ENCODE measurements at regions not wholly inside any gene's neighbourhood (a gene's known extent, or its start where the extent isn't known, plus 50 kb on each side); places are given as distances from the start of the nearest gene placed in this dataset.

GRCh38 chr21:38741092-38741949 lies 64.4 kb upstream of the ETS2 start:
- DNase-seq (ENCODE audit: low spot score), result no peak

DNA sequence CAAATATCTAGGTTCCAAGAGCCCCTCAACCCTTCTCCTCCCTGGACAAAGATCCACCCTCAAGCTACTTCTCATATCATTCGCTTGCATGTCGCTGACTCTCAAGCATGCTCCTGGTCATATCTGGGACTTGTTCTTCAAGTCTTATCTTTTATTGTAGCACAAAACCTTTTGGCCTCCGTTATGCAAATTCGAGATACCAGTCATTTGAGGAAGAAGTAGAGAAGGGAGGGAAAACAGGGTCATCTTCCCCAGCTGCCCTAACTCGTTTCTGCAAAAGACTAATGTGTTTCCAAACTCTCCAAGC lies 63.8 kb upstream of the ETS2 start:
- no peak for DNase-seq (ENCODE audit: low spot score)

DNA sequence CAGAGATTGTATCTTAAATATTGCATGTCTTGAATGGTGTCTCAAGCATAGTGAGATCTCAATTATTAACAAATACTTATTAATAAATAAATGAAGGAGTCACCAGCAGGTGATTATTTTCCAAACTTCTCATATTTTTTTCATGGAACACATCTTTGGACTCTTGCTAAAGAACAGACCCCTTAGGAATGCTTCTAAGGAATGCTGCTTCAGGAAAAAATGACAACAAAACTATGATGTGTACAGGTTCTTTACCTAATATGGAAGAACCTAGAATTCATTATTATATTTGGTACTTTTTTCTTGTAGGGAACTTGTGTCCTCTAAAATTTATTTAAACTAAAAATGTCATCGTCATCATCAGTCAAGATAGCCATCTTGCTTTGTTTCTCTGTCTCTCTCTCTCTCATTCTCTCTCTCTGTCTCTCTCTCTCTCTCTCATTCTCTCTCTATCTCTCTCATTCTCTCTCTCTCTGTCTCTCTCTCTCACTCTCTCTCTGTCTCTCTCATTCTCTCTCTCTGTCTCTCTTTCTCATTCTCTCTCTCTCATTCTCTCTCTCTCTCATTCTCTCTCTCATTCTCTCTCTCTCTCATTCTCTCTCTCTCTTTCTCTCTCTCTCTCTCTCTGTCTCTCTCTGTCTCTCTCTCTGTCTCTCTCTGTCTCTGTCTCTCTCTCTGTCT lies 63.0 kb upstream of the ETS2 start:
- no peak for DNase-seq (ENCODE audit: low spot score)

DNA sequence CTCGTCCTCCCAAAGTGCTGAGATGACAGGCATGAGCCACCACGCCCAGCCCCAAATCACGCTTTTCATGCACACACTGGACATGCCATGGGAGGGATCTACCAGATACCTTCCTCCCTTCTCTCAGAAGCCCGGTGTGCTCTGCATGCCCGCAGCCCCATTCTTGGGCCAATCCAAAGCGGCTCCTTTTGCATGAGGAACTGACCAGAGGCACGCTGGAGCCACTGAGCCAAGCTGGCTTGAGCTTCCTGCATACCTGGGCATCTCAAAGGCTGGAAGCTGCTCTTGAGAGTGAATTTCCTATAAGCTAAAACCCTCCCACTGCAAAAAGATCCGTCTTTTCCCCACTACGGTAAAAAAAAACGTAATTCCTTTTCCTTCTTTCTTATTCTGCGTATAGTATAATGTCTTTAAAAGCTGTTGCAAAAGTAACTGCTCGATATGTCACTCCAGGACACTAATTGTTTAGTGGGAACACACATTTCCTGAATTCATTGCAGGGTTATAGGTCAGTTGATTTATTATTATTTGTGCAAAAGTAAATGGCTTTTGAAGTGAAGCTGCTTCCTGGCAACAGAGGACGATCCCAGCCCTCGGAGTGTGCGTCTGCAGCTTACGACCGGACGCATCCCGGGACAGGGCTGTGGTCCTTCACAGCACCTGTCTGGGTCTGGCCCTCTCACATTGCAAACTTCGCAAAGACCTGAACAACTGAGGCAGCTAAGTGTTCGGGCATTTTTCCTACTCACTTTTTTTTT lies 61.8 kb upstream of the ETS2 start:
- DNase-seq (ENCODE audit: low spot score), result no peak

- no peak for DNase-seq (ENCODE audit: low spot score)
These were observed 60.9 kb upstream of the ETS2 start for GRCh38 chr21:38744861-38745260.

DNA sequence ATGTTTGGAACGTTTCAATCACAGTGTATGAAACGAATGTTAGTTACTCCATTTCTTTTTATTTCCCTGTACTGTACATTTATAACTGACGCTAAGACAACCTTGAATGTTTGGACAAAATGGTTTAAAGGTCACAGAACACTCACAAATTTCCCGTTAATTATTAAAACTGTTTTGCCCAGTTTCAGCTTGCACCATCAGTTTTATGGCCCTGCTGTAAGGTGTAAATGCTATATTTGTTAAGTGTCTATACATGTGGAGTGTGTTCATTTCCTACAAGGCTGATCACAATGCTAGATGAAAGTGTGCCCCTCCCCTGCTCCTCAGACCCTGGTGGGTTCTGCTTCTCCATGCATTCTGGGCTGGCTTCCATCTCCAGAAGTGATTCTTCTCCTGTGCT lies 57.9 kb upstream of the ETS2 start:
- no peak for DNase-seq (ENCODE audit: low spot score)

DNA sequence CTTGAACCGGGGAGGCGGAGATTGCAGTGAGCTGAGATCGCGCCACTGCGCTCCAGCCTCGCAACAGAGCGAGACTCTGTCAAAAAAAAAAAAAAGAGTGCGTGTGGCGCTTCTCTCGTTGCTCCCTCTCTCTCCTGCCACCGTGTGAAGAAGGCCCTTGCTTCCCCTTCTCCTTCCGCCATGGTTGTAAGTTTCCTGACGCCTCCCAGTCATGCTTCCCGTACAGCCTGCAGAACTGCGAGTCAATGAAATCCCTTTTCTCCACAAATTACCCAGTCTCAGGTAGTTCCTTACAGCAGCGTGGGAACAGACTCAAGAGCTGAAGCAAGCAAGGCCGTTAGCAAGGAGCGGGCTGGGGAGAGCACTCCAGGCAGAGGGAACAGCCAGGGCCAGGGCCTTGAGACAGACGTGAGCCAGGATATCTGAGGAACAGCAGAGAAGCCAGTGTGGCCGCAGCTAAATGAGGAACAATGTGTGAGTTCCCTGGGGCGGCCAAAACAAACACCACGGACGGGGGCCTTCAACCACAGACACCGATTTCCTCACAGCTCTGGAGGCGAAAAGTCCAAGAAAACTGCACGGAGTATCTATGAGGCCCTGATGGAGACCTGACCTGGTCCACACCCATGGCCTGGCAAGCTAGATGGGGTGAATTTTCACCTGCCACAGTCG lies 54.2 kb upstream of the ETS2 start:
- no peak for DNase-seq (ENCODE audit: low spot score)

- DNase-seq (ENCODE audit: low spot score), result no peak
These were observed 53.7 kb upstream of the ETS2 start for GRCh38 chr21:38752051-38752505.

DNA sequence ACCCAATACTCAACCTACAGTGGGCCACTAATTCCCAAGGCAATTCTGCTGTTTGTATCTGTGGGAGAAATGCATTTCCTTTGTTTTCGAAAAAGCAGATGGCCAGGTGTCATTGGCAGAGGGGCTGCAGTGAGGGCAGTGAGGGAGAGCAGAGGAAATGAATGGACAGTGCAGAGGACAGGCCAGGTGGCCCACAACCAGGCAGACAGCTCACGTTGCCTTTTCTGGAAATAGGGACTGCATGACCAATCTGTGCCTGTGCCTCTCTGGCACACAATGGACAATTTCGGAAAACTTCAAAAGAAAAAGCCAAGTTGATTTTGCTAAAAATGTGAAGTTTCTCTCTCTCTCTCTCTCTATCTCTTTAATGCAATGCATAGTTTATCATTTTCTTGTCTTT lies 52.6 kb upstream of the ETS2 start:
- no peak for DNase-seq (ENCODE audit: low spot score)

GRCh38 chr21:38753557-38753971 lies 52.2 kb upstream of the ETS2 start:
- DNase-seq (ENCODE audit: low spot score), result no peak
